Uterus (tissue), 2 donors: ENCODE measurements at regions not wholly inside any gene's neighbourhood (a gene's known extent, or its start where the extent isn't known, plus 50 kb on each side); places are given as distances from the start of the nearest gene placed in this dataset.

Experiments used
- POLR2A ChIP-seq, 2 donors: fragments of 450-650 bp; IDR thresholded peaks; one replicate each; pipeline ENCODE4 v1.6.1; 2016; ENCODE audit warnings: antibody characterized with exemption in 2 of 2, mild to moderate bottlenecking in 1 of 2, moderate library complexity in 1 of 2
- TF ChIP-seq, protein P1 (sequence below), 4 experiments: fragments of 200-600 bp in 2 of 4; fragments of 450-650 bp in 2 of 4; sonication (generic) in 2 of 4; IDR thresholded peaks; one replicate each; pipeline ENCODE4 v1.5.1; 2016 to 2019; ENCODE audit warnings: antibody characterized with exemption in 4 of 4, mild to moderate bottlenecking in 2 of 4, moderate library complexity in 1 of 4

DNA sequence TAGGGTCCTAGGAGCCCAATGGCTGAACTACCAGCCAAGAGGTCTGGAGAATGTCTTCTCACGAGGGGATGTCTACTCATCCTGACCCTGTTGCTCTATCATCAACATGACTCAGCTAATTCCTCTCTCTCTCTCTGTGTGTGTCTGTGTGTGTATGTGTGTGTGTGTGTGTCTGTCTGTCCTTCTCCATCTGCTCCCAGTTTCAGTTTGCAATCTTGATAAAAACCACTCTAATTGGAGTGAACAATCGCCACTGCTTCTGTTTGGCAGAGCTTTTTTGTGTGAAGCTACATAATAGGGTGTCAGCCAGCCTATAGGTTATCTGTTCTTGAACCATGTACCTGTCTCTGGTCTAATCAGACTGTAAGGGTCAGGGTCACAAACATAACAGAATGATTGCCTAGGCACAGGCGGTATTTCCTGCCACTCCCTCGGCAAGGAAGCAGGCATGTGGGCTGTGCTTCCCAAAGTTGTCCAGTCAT is 219.8 kb downstream of the SH3BP4 start:
- TF ChIP-seq, protein P1, sequence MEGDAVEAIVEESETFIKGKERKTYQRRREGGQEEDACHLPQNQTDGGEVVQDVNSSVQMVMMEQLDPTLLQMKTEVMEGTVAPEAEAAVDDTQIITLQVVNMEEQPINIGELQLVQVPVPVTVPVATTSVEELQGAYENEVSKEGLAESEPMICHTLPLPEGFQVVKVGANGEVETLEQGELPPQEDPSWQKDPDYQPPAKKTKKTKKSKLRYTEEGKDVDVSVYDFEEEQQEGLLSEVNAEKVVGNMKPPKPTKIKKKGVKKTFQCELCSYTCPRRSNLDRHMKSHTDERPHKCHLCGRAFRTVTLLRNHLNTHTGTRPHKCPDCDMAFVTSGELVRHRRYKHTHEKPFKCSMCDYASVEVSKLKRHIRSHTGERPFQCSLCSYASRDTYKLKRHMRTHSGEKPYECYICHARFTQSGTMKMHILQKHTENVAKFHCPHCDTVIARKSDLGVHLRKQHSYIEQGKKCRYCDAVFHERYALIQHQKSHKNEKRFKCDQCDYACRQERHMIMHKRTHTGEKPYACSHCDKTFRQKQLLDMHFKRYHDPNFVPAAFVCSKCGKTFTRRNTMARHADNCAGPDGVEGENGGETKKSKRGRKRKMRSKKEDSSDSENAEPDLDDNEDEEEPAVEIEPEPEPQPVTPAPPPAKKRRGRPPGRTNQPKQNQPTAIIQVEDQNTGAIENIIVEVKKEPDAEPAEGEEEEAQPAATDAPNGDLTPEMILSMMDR (IDR thresholded peaks at IDR 0.05), result no peak
- no peak for TF ChIP-seq POLR2A (IDR thresholded peaks at IDR 0.05)
